GM18909 (cell line): ENCODE measurements at regions not wholly inside any gene's neighbourhood (a gene's known extent, or its start where the extent isn't known, plus 50 kb on each side); places are given as distances from the start of the nearest gene placed in this dataset.
"Not testable (repeated sequence)": the region's sequence is repeated elsewhere in the genome, so short reads cannot be mapped to it uniquely, and the experiment has no call there.

ENCODE experiments used
- ATAC-seq: cut with Tn5 transposase; IDR thresholded peaks from one replicate; pipeline ENCODE4 v1.9.1; 2021; ENCODE audit warnings: mild to moderate bottlenecking; ENCODE audit not compliant: unreplicated experiment, poor library complexity

DNA sequence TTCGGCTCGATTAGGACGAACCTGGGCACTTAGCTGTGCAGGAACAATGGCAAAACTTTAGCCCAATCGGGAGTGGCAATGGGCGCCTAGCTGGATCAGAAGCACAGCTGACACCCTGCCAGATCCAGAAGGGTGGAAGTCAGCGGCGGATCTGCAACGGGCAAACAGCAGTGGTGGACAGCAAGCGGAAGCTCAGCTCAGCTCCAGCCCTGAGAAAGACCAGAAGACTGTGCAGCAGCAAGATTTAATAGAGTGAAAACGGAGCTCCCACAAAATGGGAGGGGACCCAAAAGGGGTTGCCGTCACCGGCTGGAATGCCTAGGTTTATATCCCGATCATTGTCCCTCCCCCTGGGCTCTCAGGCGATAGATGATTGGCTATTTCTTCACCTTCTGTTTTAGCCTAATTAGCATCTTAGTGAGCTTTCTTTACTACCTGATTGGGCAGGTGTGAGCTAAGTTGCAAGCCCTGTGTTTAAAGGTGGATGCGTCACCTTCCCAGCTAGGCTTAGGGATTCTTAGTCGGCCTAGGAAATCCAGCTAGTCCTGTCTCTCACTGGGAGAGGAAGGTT lies 1237.9 kb downstream of the CDH12 start:
- no peak for ATAC-seq

- ATAC-seq = no peak
Observed at GRCh38 chr5:21613971-21614488, 1239.1 kb downstream of the CDH12 start.

- no peak for ATAC-seq
Observed at GRCh38 chr5:21603796-21604195, 1249.3 kb downstream of the CDH12 start.

GRCh38 chr5:21594566-21594965 lies 1258.6 kb downstream of the CDH12 start:
- ATAC-seq = no peak

DNA sequence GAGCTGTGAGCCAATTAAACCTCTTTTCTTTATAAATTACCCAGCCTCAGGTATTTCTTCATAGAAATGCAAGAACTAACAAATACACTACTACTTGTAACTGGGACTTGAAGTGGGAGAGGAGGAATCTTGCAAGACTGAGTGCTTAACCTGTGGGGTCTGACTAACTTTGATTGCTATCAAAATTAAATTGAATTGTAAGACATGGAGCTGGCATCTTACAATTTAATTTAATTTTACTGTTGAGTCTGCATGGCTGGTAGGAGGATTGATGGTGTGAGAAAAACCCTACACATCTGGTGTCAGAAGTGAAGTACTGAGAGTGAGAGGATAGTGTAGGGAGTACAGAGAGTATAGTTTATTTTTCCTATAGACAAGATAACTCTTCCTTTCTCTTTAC lies 1259.9 kb downstream of the CDH12 start:
- ATAC-seq = no peak

DNA sequence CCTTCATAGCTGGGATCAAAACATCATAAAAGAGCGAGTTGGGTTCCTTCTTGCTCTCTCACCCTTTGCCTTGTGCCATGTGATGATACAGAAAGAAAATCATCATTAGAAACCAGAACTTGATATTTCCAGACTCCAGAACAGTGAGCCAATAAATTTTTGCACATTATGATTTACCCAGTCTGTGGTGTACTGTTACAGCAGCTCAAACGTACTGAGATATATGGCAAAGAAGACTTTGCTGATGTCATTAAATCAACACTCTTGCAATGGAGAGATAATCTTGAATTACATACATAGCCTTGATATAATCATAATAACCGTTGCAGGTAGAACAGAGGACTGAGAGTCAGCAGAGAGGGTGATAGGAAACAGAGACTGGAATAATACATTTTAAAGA lies 1271.6 kb downstream of the CDH12 start:
- no peak for ATAC-seq

- no peak for ATAC-seq
Observed at GRCh38 chr5:21574961-21575360, 1278.2 kb downstream of the CDH12 start.

DNA sequence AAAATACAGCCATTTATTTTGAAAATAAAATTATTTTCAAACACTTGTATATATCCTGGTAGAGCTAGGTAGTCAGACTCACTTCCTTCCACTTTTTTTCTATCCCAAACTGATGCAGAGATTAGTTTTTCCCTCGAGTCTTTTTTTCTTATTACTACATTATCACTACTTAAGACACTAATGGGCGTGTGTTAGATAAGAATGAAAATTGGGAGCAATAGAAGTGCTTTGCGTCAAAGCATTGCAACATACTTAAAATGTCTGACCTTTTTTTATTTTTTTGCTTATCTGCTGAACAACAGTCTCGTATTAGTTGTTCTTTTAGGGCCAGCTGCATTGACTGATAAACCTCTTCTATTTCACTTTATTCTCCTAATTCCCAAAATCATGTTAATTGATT lies 1278.7 kb downstream of the CDH12 start:
- no peak for ATAC-seq

DNA sequence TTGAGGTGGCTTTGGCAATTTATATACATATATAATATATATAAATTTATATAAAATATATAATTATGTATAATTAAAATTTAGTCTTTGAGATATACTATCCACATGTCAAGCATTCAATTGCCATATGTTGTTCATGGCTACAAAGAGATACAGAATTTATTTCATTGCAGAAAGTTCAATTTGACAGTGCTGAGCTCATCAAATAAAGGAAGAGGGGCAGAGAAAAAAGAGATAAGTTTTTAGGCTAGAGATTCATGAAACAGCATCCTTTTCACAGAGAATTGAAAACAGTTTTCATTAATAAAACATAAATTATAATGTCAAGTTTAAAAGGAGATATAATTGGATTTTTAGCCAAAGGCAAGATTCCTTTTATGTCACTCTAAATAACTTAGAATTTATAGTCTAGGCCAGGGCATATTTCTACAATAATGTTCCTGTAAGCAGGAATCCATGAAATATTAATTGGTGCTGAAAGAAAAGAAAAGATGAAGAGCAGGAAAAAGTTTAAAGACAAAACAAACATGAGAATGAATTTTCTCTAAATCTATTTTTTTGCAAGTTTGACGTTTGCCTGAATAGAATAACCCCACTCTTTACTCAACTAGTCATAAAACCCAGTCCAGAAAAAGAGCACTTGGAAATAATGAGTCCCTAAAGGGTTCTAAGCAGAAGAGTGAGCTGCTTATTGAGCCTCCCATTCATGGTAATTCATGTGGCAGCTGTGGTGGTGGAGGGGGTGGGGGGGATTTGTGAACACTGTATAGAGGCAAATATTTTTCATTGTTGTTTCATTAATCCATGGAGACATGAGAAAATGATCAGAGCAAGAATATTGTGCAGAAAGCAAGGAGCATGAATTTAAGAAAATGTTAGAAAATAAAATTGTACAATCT lies 1279.5 kb downstream of the CDH12 start:
- no peak for ATAC-seq

- ATAC-seq = not testable (repeated sequence)
Observed at GRCh38 chr5:21571196-21571595, 1281.9 kb downstream of the CDH12 start.

DNA sequence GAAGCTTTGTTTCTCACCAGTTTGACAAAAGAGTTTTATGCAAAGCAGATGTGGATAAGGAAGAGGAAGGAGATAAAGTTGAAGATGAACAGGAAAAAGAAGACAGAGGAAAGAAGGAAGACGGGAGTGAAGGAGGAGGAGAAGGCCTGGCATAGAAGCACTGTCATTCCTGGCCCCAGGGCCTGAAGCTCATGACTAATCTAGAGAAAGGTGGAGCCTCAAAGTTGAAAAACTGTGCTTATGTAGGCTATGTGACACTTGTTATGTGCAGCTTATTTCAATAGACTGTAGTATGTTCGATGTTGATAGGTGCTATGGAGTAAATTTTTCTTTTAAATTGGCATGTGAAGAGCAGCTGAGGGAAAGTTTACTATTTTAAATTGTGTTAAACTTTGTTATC lies 1294.0 kb downstream of the CDH12 start:
- not testable (repeated sequence) for ATAC-seq

DNA sequence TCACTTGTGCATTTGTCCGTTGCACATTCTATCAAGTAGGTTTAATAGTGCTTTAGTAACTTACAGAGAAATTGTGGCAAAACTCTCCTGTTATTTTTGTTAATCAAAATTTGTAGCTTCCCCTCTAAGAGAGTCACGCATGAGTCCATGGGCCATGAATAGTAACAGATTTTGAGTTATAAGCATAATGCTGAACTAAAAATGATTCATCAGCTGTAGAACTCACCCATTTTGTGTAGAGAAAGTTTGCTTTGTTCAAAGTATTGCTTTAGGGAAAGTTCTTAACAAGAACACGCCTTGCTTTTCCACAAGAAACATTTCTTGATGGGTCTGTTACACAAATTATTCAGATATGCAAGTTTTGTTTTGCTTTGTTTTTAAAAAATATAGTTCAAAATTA lies 1300.9 kb downstream of the CDH12 start:
- not testable (repeated sequence) for ATAC-seq

- not testable (repeated sequence) for ATAC-seq
Observed at GRCh38 chr5:21550916-21551315, 1302.2 kb downstream of the CDH12 start.

- not testable (repeated sequence) for ATAC-seq
Observed at GRCh38 chr5:21547656-21548055, 1305.5 kb downstream of the CDH12 start.

GRCh38 chr5:21535114-21535513 lies 1318.0 kb downstream of the CDH12 start:
- not testable (repeated sequence) for ATAC-seq

DNA sequence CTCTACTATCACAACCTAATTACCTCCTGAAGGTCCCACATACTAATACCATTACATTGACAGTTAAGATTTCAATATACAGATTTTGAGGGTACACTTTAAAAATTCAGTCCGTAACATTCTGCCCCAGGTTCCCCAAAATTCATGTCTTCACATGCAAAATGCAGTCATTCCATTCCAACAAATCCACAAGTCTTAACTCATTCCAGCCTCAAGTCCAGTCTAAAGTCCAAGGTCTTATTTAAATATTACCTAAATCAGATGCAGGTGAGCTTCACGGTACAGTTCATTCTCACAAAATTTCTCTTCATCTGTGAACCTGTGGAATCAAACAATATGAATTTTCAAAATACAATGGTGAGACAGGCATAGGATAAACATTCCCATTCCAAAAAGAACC lies 1332.0 kb downstream of the CDH12 start:
- not testable (repeated sequence) for ATAC-seq

- not testable (repeated sequence) for ATAC-seq
Observed at GRCh38 chr5:21496926-21497325, 1356.2 kb downstream of the CDH12 start.

DNA sequence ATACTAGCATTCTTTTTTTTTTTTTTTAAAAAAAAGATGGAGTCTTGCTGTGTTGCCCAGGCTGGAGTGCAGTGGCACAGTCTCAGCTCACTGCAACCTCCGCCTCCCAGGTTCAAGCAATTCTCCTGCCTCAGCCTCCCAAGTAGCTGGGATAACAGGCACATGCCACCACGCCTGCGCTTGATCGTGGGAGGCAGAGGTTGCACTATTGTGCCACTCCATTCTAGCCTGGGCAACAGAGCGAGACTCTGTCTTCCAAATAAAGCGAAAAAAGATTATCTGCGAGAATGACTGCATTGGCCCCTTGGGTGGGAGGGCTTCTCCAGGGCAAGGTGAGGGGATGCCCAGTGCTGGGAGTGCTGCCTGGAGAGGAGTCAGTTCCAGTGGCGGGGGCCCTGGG lies 1357.1 kb downstream of the CDH12 start:
- not testable (repeated sequence) for ATAC-seq

DNA sequence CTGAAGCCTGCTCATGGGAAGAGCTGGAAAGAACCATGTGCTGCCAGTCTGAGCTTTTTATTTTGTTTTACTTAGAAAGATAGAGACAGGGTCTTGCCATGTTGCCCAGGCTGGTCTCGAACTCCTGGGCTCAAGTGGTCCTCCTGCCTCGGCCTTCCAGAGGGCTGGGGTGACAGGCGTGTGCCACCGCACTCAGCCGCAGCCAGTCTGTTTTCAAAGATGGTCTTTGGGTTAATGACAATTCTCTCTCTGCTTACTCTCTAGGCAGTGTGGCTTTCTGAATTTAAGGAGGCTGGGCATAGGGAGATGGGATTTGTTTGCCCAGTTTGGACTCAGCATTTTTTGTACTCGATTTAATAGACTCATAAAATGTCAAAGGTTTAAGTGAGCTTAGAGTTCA lies 1357.9 kb downstream of the CDH12 start:
- ATAC-seq = not testable (repeated sequence)

- not testable (repeated sequence) for ATAC-seq
Observed at GRCh38 chr5:21494033-21494432, 1359.1 kb downstream of the CDH12 start.

- not testable (repeated sequence) for ATAC-seq
Observed at GRCh38 chr5:21491182-21491581, 1362.0 kb downstream of the CDH12 start.
